ENCODE measurements at regions not wholly inside any gene's neighbourhood (a gene's known extent, or its start where the extent isn't known, plus 50 kb on each side); places are given as distances from the start of the nearest gene placed in this dataset.
"Not testable (repeated sequence)": the region's sequence is repeated elsewhere in the genome, so short reads cannot be mapped to it uniquely, and the experiment has no call there.

- TF ChIP-seq CTCF, POLR2A (IDR thresholded peaks at IDR 0.05): not testable (repeated sequence)
Observed at GRCh38 chr5:90040082-90040481, 369.5 kb downstream of the CETN3 start.
